ENCODE measurements at regions not wholly inside any gene's neighbourhood (a gene's known extent, or its start where the extent isn't known, plus 50 kb on each side); places are given as distances from the start of the nearest gene placed in this dataset.

- H3K27ac ChIP-seq: no peak overlapping the region
- H3K4me3 ChIP-seq: no peak overlapping the region
- H3K27me3 ChIP-seq: no peaks in the 10 kb centered on the region
- H3K36me3 ChIP-seq: no peaks in the 10 kb centered on the region
- WGBS, 2 donors (ENCODE audit: low coverage in 1 of 2): 76 to 92% methylated on average over 1 of the region's 1 CpG
- H3K4me1 ChIP-seq: no peaks in the 10 kb centered on the region
- H3K9me3 ChIP-seq: no peaks in the 10 kb centered on the region
- DNase-seq: no peak
- in situ Hi-C loops (cut with MboI; ENCODE audit: low pct_ligation_motif_present in 1 of 4, low pct_unique_long_range_greater_than_20kb in 1 of 4, low sequenced_read_pairs in 3 of 4): no loop called here
- TF ChIP-seq POLR2A (IDR thresholded peaks at IDR 0.05) (no peak), CTCF (IDR thresholded peaks at IDR 0.05) (no peak), EP300 (IDR thresholded peaks at IDR 0.05; ENCODE audit: low read depth) (no peak), POLR2AphosphoS5 (IDR thresholded peaks at IDR 0.05) (no peak)
- intact Hi-C loops (cut with DNase I; ENCODE audit: low total_unique reads): no loop called here
These were observed 247.5 kb downstream of the KCNJ3 start for GRCh38 chr2:154945984-154946383.

- intact Hi-C loops (cut with DNase I; ENCODE audit: low total_unique reads): no loop called here
These were observed 242.9 kb downstream of the KCNJ3 start for GRCh38 chr2:154941379-154941778.

GRCh38 chr2:154934213-154934612, 235.7 kb downstream of the KCNJ3 start:
- 86 to 100% methylated on average over 1 of the region's 1 CpG for WGBS, 2 donors (ENCODE audit: low coverage in 1 of 2)
- TF ChIP-seq EP300 (IDR thresholded peaks at IDR 0.05; ENCODE audit: low read depth) (no peak), CTCF (IDR thresholded peaks at IDR 0.05) (no peak), POLR2A (IDR thresholded peaks at IDR 0.05) (no peak), POLR2AphosphoS5 (IDR thresholded peaks at IDR 0.05) (no peak)

More at GRCh38 chr2:154941379-154941778, 242.9 kb downstream of the KCNJ3 start:
- Histone ChIP-seq H3K4me1 (no peaks in the 10 kb centered on the region), H3K36me3 (no peaks in the 10 kb centered on the region), H3K4me3 (no peak overlapping the region), H3K27me3 (no peaks in the 10 kb centered on the region), H3K9me3 (no peaks in the 10 kb centered on the region), H3K27ac (no peak overlapping the region)
- TF ChIP-seq EP300 (IDR thresholded peaks at IDR 0.05; ENCODE audit: low read depth) (no peak), POLR2AphosphoS5 (IDR thresholded peaks at IDR 0.05) (no peak), POLR2A (IDR thresholded peaks at IDR 0.05) (no peak), CTCF (IDR thresholded peaks at IDR 0.05) (no peak)
- no peak for DNase-seq
- in situ Hi-C loops (cut with MboI; ENCODE audit: low pct_ligation_motif_present in 1 of 4, low pct_unique_long_range_greater_than_20kb in 1 of 4, low sequenced_read_pairs in 3 of 4): no loop called here

GRCh38 chr2:154924531-154924930, 226.0 kb downstream of the KCNJ3 start:
- no peak for TF ChIP-seq POLR2A (IDR thresholded peaks at IDR 0.05)
- no peak for TF ChIP-seq EP300 (IDR thresholded peaks at IDR 0.05; ENCODE audit: low read depth)
- no peak for TF ChIP-seq CTCF (IDR thresholded peaks at IDR 0.05)
- no peak for TF ChIP-seq POLR2AphosphoS5 (IDR thresholded peaks at IDR 0.05)
- no peak for DNase-seq
- in situ Hi-C loops (cut with MboI; ENCODE audit: low pct_ligation_motif_present in 1 of 4, low pct_unique_long_range_greater_than_20kb in 1 of 4, low sequenced_read_pairs in 3 of 4) (no loop called here), intact Hi-C loops (cut with DNase I; ENCODE audit: low total_unique reads) (no loop called here)
- no peak overlapping the region for H3K27ac ChIP-seq
- no peaks in the 10 kb centered on the region for H3K36me3 ChIP-seq
- 92% methylated on average over 3 of the region's 3 CpGs; no CpG with 5 or more reads in 1 of the 2 donors for WGBS, 2 donors (ENCODE audit: low coverage in 1 of 2)
- no peaks in the 10 kb centered on the region for H3K4me1 ChIP-seq
- H3K4me3 ChIP-seq: no peak overlapping the region
- no peaks in the 10 kb centered on the region for H3K9me3 ChIP-seq
- H3K27me3 ChIP-seq: no peaks in the 10 kb centered on the region

More at GRCh38 chr2:154934213-154934612, 235.7 kb downstream of the KCNJ3 start:
- H3K9me3 ChIP-seq: no peaks in the 10 kb centered on the region
- H3K4me3 ChIP-seq: no peak overlapping the region
- in situ Hi-C loops (cut with MboI; ENCODE audit: low pct_ligation_motif_present in 1 of 4, low pct_unique_long_range_greater_than_20kb in 1 of 4, low sequenced_read_pairs in 3 of 4) (no loop called here), intact Hi-C loops (cut with DNase I; ENCODE audit: low total_unique reads) (no loop called here)
- H3K4me1 ChIP-seq: no peaks in the 10 kb centered on the region
- DNase-seq: no peak
- no peaks in the 10 kb centered on the region for H3K36me3 ChIP-seq
- H3K27ac ChIP-seq: no peak overlapping the region
- no peaks in the 10 kb centered on the region for H3K27me3 ChIP-seq
